Nephron progenitor cell (in vitro differentiated cells): ENCODE measurements at regions not wholly inside any gene's neighbourhood (a gene's known extent, or its start where the extent isn't known, plus 50 kb on each side); places are given as distances from the start of the nearest gene placed in this dataset.

Experiments used
- DNase-seq: peaks from one replicate; pipeline ENCODE4 v3.0.0; 2021
- H3K27ac Mint-ChIP-seq: 2 replicates; pipeline ENCODE4 v1.8.0; 2021; ENCODE audit warnings: mild to moderate bottlenecking, moderate library complexity, mixed read lengths
- H3K27me3 Mint-ChIP-seq: 2 replicates; pipeline ENCODE4 v1.8.0; 2021; ENCODE audit warnings: mild to moderate bottlenecking, low read depth, mixed read lengths; ENCODE audit not compliant: poor library complexity
- H3K36me3 Mint-ChIP-seq: 2 replicates; pipeline ENCODE4 v1.8.0; 2021; ENCODE audit warnings: low read depth, mixed read lengths
- H3K4me1 Mint-ChIP-seq: 2 replicates; pipeline ENCODE4 v1.8.0; 2021; ENCODE audit warnings: mixed read lengths
- H3K4me3 Mint-ChIP-seq: 2 replicates; pipeline ENCODE4 v1.8.0; 2021; ENCODE audit warnings: mild to moderate bottlenecking, moderate library complexity, mixed read lengths
- H3K9me3 Mint-ChIP-seq: 2 replicates; pipeline ENCODE4 v1.8.0; 2021; ENCODE audit warnings: mild to moderate bottlenecking, moderate library complexity, mixed read lengths
- CTCF ChIP-seq: fragments of 200-600 bp; sonication (generic); IDR thresholded peaks from 2 replicates; pipeline ENCODE4 v1.5.0; 2021; ENCODE audit warnings: antibody characterized with exemption

DNA sequence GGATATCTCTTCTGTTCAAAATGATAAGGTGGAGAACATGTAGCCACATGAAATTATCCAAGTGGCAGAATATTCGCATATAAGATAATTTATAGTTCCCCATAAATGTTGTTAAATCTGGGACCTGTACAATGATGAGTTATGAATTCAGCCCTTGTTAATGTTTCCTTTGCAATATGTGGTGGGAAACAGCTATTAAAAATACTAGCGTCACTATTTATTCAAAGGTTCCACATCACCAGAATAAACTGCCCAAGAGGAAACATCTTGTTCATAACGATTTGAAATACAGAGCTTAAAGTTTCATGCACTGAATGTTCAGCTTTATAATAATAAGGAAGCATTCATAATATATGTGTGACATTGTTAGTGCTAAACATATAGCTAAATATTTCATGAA lies 223.9 kb upstream of the TCF4 start:
- no peak for DNase-seq
- TF ChIP-seq CTCF, result no peak
- Mint-ChIP-seq H3K4me3 (no peak overlapping the region), H3K27me3 (no peaks in the 10 kb centered on the region), H3K4me1 (no peaks in the 10 kb centered on the region), H3K36me3 (no peaks in the 10 kb centered on the region), H3K27ac (no peak overlapping the region), H3K9me3 (no peaks in the 10 kb centered on the region)

DNA sequence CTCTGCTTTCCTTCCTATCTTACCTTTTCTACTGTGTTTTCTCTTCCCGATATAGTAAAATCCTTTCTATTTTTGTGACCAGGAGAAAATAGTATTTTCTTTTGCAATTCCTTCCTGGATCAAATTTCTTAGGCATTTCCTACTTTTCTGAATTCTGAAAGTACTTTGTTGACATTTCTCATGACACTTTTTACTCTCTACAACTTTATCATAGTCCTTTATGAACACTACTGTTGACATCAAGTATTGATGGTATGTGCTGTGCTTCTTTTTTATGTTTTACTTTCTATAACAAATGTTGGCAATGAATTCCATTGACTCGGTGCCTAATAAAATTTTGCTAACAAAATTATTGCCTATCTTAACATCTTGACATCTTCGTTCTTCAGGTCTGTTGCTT lies 217.7 kb upstream of the TCF4 start:
- H3K4me1 Mint-ChIP-seq, result no peaks in the 10 kb centered on the region
- H3K27ac Mint-ChIP-seq, result no peak overlapping the region

GRCh38 chr18:55795101-55795669 lies 207.2 kb upstream of the TCF4 start:
- no peak for TF ChIP-seq CTCF
- H3K9me3 Mint-ChIP-seq, result peaks cover 2% of the 10 kb centered on the region

More for the DNA sequence above, 217.7 kb upstream of the TCF4 start:
- Mint-ChIP-seq H3K36me3 (peaks cover 12% of the 10 kb centered on the region), H3K27me3 (no peaks in the 10 kb centered on the region), H3K9me3 (peaks cover 26% of the 10 kb centered on the region), H3K4me3 (no peak overlapping the region)
- TF ChIP-seq CTCF, result no peak
- DNase-seq, result no peak

GRCh38 chr18:55794288-55795052 lies 206.5 kb upstream of the TCF4 start:
- peaks cover 3% of the 10 kb centered on the region for H3K9me3 Mint-ChIP-seq
- no peaks in the 10 kb centered on the region for H3K27me3 Mint-ChIP-seq
- no peak overlapping the region for H3K4me3 Mint-ChIP-seq
- H3K27ac Mint-ChIP-seq, result peak overlapping the region; percentile 46
- peaks cover 5% of the 10 kb centered on the region for H3K36me3 Mint-ChIP-seq
- H3K4me1 Mint-ChIP-seq, result peaks cover 13% of the 10 kb centered on the region
- no peak for DNase-seq
- no peak for TF ChIP-seq CTCF

More at GRCh38 chr18:55795101-55795669, 207.2 kb upstream of the TCF4 start:
- Mint-ChIP-seq H3K27ac (peak overlapping the region; percentile 29), H3K36me3 (no peaks in the 10 kb centered on the region), H3K4me1 (peaks cover 13% of the 10 kb centered on the region), H3K4me3 (no peak overlapping the region), H3K27me3 (no peaks in the 10 kb centered on the region)
- DNase-seq, result no peak

GRCh38 chr18:55790296-55790695 lies 202.3 kb upstream of the TCF4 start:
- no peak for TF ChIP-seq CTCF
- Mint-ChIP-seq H3K9me3 (peaks cover 11% of the 10 kb centered on the region), H3K36me3 (peaks cover 8% of the 10 kb centered on the region), H3K4me1 (peaks cover 12% of the 10 kb centered on the region), H3K27ac (no peak overlapping the region), H3K4me3 (no peak overlapping the region), H3K27me3 (peaks cover 7% of the 10 kb centered on the region)
- no peak for DNase-seq
